HEK293T (cell line): ENCODE measurements at regions not wholly inside any gene's neighbourhood (a gene's known extent, or its start where the extent isn't known, plus 50 kb on each side); places are given as distances from the start of the nearest gene placed in this dataset.

ENCODE experiments used
- CTCF ChIA-PET: fragments of 350-600 bp; formaldehyde crosslinking; extraction: SDS; loops from one replicate; lab custom pipeline; 2021; ENCODE audit warnings: antibody characterized with exemption, inconsistent platforms; lab: Yijun Ruan, JAX
- POLR2A ChIA-PET: fragments of 350-600 bp; formaldehyde crosslinking; extraction: SDS; loops from one replicate; lab custom pipeline; 2020; ENCODE audit warnings: antibody characterized with exemption, inconsistent platforms; lab: Yijun Ruan, JAX
- DNase-seq: peaks from one replicate; pipeline ENCODE4 v3.0.0; 2012; ENCODE audit warnings: mixed read lengths; ENCODE audit errors: extremely low spot score
- ARNT ChIP-seq: fragments of 450-650 bp; IDR thresholded peaks from 2 replicates; pipeline ENCODE4 v1.6.1; 2017; ENCODE audit warnings: mild to moderate bottlenecking
- BHLHE40 ChIP-seq: fragments of 450-650 bp; IDR thresholded peaks from 2 replicates; pipeline ENCODE4 v1.6.1; 2016; ENCODE audit warnings: mild to moderate bottlenecking, moderate library complexity, borderline replicate concordance
- CTBP1 ChIP-seq: fragments of 450-650 bp; IDR thresholded peaks from 2 replicates; pipeline ENCODE4 v1.6.1; 2016; ENCODE audit warnings: borderline replicate concordance
- ELF4 ChIP-seq: fragments of 450-650 bp; IDR thresholded peaks from 2 replicates; pipeline ENCODE4 v1.6.1; 2017; ENCODE audit warnings: antibody characterized with exemption
- FOXA1 ChIP-seq: fragments of 450-650 bp; IDR thresholded peaks from 2 replicates; pipeline ENCODE4 v1.6.1; 2016; ENCODE audit warnings: mild to moderate bottlenecking
- FOXK2 ChIP-seq: fragments of 450-650 bp; IDR thresholded peaks from 2 replicates; pipeline ENCODE4 v1.6.1; 2016; ENCODE audit warnings: mild to moderate bottlenecking
- FOXM1 ChIP-seq: fragments of 450-650 bp; IDR thresholded peaks from 2 replicates; pipeline ENCODE4 v1.6.1; 2017; ENCODE audit warnings: mild to moderate bottlenecking, borderline replicate concordance
- HDGF ChIP-seq: fragments of 450-650 bp; IDR thresholded peaks from 2 replicates; pipeline ENCODE4 v1.6.1; 2017; ENCODE audit warnings: antibody characterized with exemption, borderline replicate concordance
- L3MBTL2 ChIP-seq: fragments of 450-650 bp; conservative IDR thresholded peaks from 2 replicates; pipeline ENCODE4 v1.6.1; 2016; ENCODE audit warnings: mild to moderate bottlenecking
- LEF1 ChIP-seq: fragments of 450-650 bp; IDR thresholded peaks from 2 replicates; pipeline ENCODE4 v1.6.1; 2017; ENCODE audit warnings: mild to moderate bottlenecking, borderline replicate concordance
- NFRKB ChIP-seq: fragments of 450-650 bp; IDR thresholded peaks from 2 replicates; pipeline ENCODE4 v1.6.1; 2016; ENCODE audit warnings: mild to moderate bottlenecking, moderate library complexity
- PKNOX1 ChIP-seq: fragments of 450-650 bp; IDR thresholded peaks from 2 replicates; pipeline ENCODE4 v1.6.1; 2016
- SP1 ChIP-seq: fragments of 450-650 bp; IDR thresholded peaks from 2 replicates; pipeline ENCODE4 v1.6.1; 2017
- SUZ12 ChIP-seq: fragments of 450-650 bp; IDR thresholded peaks from 2 replicates; pipeline ENCODE4 v1.6.1; 2016; ENCODE audit warnings: mild to moderate bottlenecking
- TARDBP ChIP-seq: fragments of 450-650 bp; IDR thresholded peaks from 2 replicates; pipeline ENCODE4 v1.6.1; 2016
- ZNF384 ChIP-seq: fragments of 450-650 bp; IDR thresholded peaks from 2 replicates; pipeline ENCODE4 v1.6.1; 2016

GRCh38 chr6:166687070-166687878 is 60.2 kb upstream of the RPS6KA2 start:
- TF ChIP-seq SUZ12 (no peak), FOXK2 (no peak), FOXA1 (no peak), ELF4 (no peak), FOXM1 (no peak), NFRKB (no peak), LEF1 (no peak), ZNF384 (no peak), HDGF (no peak), TARDBP (no peak), BHLHE40 (no peak)
- POLR2A ChIA-PET = no interaction called here
- no peak for DNase-seq
- CTCF ChIA-PET = no interaction called here

GRCh38 chr6:166686317-166686716 is 59.3 kb upstream of the RPS6KA2 start:
- POLR2A ChIA-PET = no interaction called here
- TF ChIP-seq ZNF384 (no peak), TARDBP (no peak), FOXM1 (no peak), ELF4 (no peak), NFRKB (no peak), SP1 (no peak), HDGF (no peak), LEF1 (no peak), FOXK2 (no peak)

DNA sequence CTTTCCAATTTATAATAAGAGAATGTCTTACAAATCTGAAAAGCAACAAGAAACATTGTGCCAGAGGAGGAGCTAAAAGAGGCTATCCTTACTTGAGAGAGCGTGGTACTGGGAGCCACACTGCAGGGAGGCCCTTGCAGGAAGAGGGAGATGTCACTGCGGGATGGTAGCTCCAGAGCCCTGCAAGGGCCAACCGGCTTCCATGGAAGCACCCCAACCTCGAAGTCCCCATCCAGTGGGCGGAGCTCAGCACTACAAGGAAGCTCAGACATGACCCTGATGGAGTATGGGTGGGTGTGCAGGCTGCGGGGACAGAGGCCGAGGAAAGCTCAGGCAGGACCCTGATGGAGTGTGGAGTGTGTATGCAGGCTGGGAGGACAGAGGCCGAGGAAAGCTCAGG is 57.8 kb upstream of the RPS6KA2 start:
- CTCF ChIA-PET = no interaction called here
- TF ChIP-seq HDGF (no peak), L3MBTL2 (no peak), ZNF384 (no peak), SUZ12 (no peak), FOXM1 (no peak)
- POLR2A ChIA-PET = no interaction called here
- DNase-seq = no peak

More at GRCh38 chr6:166686317-166686716, 59.3 kb upstream of the RPS6KA2 start:
- no peak for DNase-seq
- CTCF ChIA-PET = no interaction called here

GRCh38 chr6:166684170-166684569 is 57.1 kb upstream of the RPS6KA2 start:
- CTCF ChIA-PET = interaction anchor here (0.8 kb wide), 1 partner anchor 18 kb away, joined by 3 read pairs; no protein-coding TSS in a partner anchor
- DNase-seq = no peak
- TF ChIP-seq TARDBP = no peak
- no peak for TF ChIP-seq FOXA1
- TF ChIP-seq SUZ12 = no peak
- TF ChIP-seq HDGF = no peak
- TF ChIP-seq FOXM1 = no peak
- no peak for TF ChIP-seq ARNT
- TF ChIP-seq CTBP1 = no peak
- TF ChIP-seq NFRKB = no peak
- no peak for TF ChIP-seq ZNF384
- no peak for TF ChIP-seq BHLHE40
- TF ChIP-seq LEF1 = no peak
- no peak for TF ChIP-seq FOXK2
- POLR2A ChIA-PET = no interaction called here

- TF ChIP-seq ARNT = no peak
- no peak for TF ChIP-seq NFRKB
- no peak for TF ChIP-seq ELF4
- TF ChIP-seq FOXA1 = no peak
- TF ChIP-seq L3MBTL2 = no peak
- no peak for TF ChIP-seq PKNOX1
- no peak for TF ChIP-seq TARDBP
- no peak for TF ChIP-seq HDGF
- no peak for TF ChIP-seq FOXM1
- TF ChIP-seq CTBP1 = no peak
- no peak for TF ChIP-seq SUZ12
- TF ChIP-seq ZNF384 = no peak
- TF ChIP-seq BHLHE40 = no peak
- ChIA-PET POLR2A (no interaction called here), CTCF (interaction anchor here (0.8 kb wide), 1 partner anchor 19 kb away, joined by 3 read pairs; no protein-coding TSS in a partner anchor)
- DNase-seq = no peak
Observed at GRCh38 chr6:166683477-166683876, 56.4 kb upstream of the RPS6KA2 start.

- TF ChIP-seq FOXA1 (no peak), BHLHE40 (no peak), HDGF (no peak), CTBP1 (no peak), LEF1 (no peak), FOXK2 (no peak), SUZ12 (no peak), L3MBTL2 (no peak), ARNT (no peak), NFRKB (no peak), PKNOX1 (no peak), SP1 (no peak)
- ChIA-PET POLR2A (no interaction called here), CTCF (no interaction called here)
- DNase-seq = no peak
Observed at GRCh38 chr6:166679566-166679965, 52.5 kb upstream of the RPS6KA2 start.

DNA sequence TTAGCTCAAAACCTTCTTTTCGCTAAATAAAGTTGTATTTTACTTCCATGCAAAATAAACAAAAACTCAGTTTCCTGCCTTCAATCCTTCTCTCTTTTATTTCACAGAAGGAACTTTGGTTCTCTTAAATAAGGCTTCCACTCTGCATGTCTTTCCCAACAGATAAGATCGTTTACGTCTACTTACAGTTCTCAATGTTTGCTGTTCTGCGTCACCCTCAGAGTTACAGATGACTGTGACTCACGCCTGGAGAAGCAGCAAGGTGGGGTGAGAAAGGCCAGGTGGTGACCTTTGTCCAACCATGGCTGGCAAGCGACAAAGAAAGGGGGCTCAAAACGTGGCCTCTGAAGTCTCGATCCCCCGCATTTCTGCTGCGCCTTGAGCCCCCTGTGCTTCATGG is 51.4 kb upstream of the RPS6KA2 start:
- TF ChIP-seq ELF4 = no peak
- no peak for TF ChIP-seq HDGF
- TF ChIP-seq TARDBP = no peak
- no peak for TF ChIP-seq NFRKB
- no peak for TF ChIP-seq L3MBTL2
- TF ChIP-seq LEF1 = no peak
- no peak for TF ChIP-seq FOXM1
- no peak for TF ChIP-seq SUZ12
- no peak for TF ChIP-seq SP1
- no peak for TF ChIP-seq FOXA1
- TF ChIP-seq BHLHE40 = no peak
- TF ChIP-seq ZNF384 = no peak
- no peak for TF ChIP-seq FOXK2
- no peak for TF ChIP-seq CTBP1
- CTCF ChIA-PET = interaction anchor here (0.6 kb wide), 1 partner anchor 89 kb away, joined by 3 read pairs; no protein-coding TSS in a partner anchor
- DNase-seq = no peak
- POLR2A ChIA-PET = no interaction called here
